ENCODE measurements at regions not wholly inside any gene's neighbourhood (a gene's known extent, or its start where the extent isn't known, plus 50 kb on each side); places are given as distances from the start of the nearest gene placed in this dataset.

DNA sequence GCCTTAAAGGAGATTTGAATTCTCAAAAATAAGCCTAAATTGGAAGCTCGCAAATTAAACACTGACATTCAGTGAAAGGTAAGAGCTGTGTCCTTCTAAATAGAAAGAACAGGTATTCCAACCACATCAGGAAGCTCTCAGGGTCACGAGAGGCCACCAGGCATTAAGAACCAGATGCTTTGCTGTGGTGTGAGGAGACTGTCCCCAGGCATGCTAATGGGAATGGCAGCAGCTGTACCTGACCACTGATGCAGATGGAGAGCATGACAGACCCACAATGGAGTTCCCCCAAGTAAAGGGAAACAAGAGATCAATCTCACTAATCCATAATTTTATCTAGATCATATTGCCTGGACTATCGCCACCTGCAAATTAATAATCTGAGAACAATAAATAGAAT lies 658.9 kb upstream of the NOX3 start:
- no peak overlapping the region for H3K27ac ChIP-seq
- H3K9me3 ChIP-seq, result no peaks in the 10 kb centered on the region
- H3K4me1 ChIP-seq, result no peaks in the 10 kb centered on the region
- H3K36me3 ChIP-seq, result no peaks in the 10 kb centered on the region
- intact Hi-C loops (cut with DNase I), result no loop called here
- H3K27me3 ChIP-seq, result no peaks in the 10 kb centered on the region
- ATAC-seq, result no peak
- no peak for DNase-seq
- 44% methylated on average over 3 of the region's 3 CpGs for WGBS (ENCODE audit: insufficient coverage, low coverage, low lambda C conversion rate, missing lambda C conversion rate)
- TF ChIP-seq, protein P1, sequence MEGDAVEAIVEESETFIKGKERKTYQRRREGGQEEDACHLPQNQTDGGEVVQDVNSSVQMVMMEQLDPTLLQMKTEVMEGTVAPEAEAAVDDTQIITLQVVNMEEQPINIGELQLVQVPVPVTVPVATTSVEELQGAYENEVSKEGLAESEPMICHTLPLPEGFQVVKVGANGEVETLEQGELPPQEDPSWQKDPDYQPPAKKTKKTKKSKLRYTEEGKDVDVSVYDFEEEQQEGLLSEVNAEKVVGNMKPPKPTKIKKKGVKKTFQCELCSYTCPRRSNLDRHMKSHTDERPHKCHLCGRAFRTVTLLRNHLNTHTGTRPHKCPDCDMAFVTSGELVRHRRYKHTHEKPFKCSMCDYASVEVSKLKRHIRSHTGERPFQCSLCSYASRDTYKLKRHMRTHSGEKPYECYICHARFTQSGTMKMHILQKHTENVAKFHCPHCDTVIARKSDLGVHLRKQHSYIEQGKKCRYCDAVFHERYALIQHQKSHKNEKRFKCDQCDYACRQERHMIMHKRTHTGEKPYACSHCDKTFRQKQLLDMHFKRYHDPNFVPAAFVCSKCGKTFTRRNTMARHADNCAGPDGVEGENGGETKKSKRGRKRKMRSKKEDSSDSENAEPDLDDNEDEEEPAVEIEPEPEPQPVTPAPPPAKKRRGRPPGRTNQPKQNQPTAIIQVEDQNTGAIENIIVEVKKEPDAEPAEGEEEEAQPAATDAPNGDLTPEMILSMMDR (IDR thresholded peaks at IDR 0.05), result no peak
- no peak for TF ChIP-seq POLR2A (IDR thresholded peaks at IDR 0.05)
- no peak overlapping the region for H3K4me3 ChIP-seq

DNA sequence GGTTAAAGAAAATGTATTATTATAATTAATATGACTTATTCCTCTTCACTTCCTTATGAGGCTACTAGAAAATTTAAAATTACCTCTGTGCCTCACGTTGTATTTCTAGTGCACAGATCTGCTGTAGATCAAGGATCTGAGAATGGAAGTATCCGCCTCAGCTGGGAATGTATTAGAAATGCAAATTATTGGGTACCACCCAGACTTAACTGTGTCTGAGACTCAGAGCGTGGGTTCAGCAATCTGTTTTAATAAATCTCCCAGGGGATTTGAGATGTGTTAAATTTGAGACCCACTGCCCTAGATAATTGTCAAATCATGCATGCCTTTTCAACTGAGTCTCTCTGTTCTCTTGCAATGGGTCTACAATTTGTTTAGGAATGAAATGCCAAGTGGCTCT lies 658.0 kb upstream of the NOX3 start:
- no peak for ATAC-seq
- whole genome bisulfite sequencing (ENCODE audit: insufficient coverage, low coverage, low lambda C conversion rate, missing lambda C conversion rate), result 41% methylated on average over 3 of the region's 3 CpGs

DNA sequence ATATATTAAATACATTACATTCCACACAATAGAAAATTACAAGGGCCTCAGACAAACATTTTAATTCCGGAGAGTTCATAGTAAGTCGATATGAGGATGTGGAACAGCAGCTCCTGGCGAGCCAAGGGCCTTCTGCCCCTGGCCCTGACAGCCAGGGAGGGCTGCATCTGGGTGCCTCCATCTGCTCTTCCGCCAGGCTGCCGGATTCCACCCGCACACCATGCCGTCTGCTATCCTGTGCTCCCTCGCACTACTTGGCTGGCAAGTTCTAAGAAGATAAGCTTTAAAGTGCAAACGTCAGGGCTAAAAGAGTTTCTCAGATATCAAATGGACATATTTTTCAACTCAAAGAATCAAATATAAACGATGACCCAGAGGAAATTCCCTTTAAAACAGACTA lies 656.3 kb upstream of the NOX3 start:
- Histone ChIP-seq H3K36me3 (no peaks in the 10 kb centered on the region), H3K9me3 (no peaks in the 10 kb centered on the region), H3K4me3 (no peak overlapping the region), H3K27ac (no peak overlapping the region), H3K4me1 (no peaks in the 10 kb centered on the region), H3K27me3 (no peaks in the 10 kb centered on the region)
- intact Hi-C loops (cut with DNase I), result no loop called here
- WGBS (ENCODE audit: insufficient coverage, low coverage, low lambda C conversion rate, missing lambda C conversion rate), result 58% methylated on average over 10 of the region's 10 CpGs
- no peak for ATAC-seq
- TF ChIP-seq, protein P1 (IDR thresholded peaks at IDR 0.05), result no peak
- TF ChIP-seq POLR2A (IDR thresholded peaks at IDR 0.05), result no peak
- no peak for DNase-seq

More for the DNA sequence above, 658.0 kb upstream of the NOX3 start:
- no peak for DNase-seq
- Histone ChIP-seq H3K27me3 (no peaks in the 10 kb centered on the region), H3K4me1 (no peaks in the 10 kb centered on the region), H3K9me3 (no peaks in the 10 kb centered on the region), H3K27ac (no peak overlapping the region), H3K4me3 (no peak overlapping the region), H3K36me3 (no peaks in the 10 kb centered on the region)
- TF ChIP-seq POLR2A (IDR thresholded peaks at IDR 0.05), result no peak
- TF ChIP-seq, protein P1 (IDR thresholded peaks at IDR 0.05), result no peak
- intact Hi-C loops (cut with DNase I), result no loop called here

DNA sequence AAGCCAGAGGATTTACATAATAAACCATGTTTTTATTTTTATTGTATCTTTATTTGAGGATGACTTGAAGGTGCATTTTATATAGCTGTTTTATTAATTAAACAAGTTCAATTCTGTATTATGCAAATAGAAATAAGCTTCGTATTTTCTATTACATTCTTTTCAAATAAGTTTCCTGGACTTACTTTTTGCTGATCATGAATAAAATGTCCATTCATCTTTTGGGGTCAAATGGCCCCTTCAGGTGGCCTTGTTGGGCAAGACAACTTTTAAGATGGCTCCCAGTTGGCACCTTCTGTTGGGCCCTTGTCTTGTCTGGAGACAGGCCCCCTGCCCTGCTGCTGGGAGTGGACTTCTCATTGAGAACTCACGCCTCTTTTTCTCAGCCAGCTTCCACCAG lies 654.6 kb upstream of the NOX3 start:
- no peaks in the 10 kb centered on the region for H3K36me3 ChIP-seq
- H3K27me3 ChIP-seq, result no peaks in the 10 kb centered on the region
- no peak overlapping the region for H3K27ac ChIP-seq
- no peak overlapping the region for H3K4me3 ChIP-seq
- no peaks in the 10 kb centered on the region for H3K4me1 ChIP-seq
- 28% methylated on average over 2 of the region's 2 CpGs for WGBS (ENCODE audit: insufficient coverage, low coverage, low lambda C conversion rate, missing lambda C conversion rate)
- no peaks in the 10 kb centered on the region for H3K9me3 ChIP-seq
- no peak for DNase-seq
- intact Hi-C loops (cut with DNase I), result no loop called here
- no peak for ATAC-seq
- TF ChIP-seq, protein P1 (IDR thresholded peaks at IDR 0.05), result no peak
- no peak for TF ChIP-seq POLR2A (IDR thresholded peaks at IDR 0.05)

DNA sequence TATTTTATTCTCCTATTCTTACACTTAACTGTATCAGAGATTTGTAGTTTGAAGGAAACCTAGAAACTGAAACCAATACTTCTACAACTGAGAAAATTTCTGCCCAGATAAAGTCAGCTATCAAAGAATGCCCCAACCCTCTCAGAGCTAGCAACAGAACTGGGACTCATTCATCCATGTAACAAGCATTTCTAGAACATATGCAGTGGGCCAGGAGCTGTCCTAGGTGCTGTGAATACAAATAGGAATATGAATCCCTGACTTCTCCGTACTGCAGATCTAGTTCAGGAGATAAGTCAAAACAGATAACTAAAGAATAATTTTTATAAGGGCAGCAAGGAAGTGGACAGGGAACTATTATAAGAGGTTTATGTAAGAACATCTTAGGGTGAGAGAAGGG lies 654.1 kb upstream of the NOX3 start:
- no peaks in the 10 kb centered on the region for H3K36me3 ChIP-seq
- no peaks in the 10 kb centered on the region for H3K27me3 ChIP-seq
- no peak overlapping the region for H3K4me3 ChIP-seq
- H3K27ac ChIP-seq, result no peak overlapping the region
- intact Hi-C loops (cut with DNase I), result no loop called here
- H3K4me1 ChIP-seq, result no peaks in the 10 kb centered on the region
- no peak for ATAC-seq
- no peaks in the 10 kb centered on the region for H3K9me3 ChIP-seq
- no peak for DNase-seq
- TF ChIP-seq, protein P1 (IDR thresholded peaks at IDR 0.05), result no peak
- no peak for TF ChIP-seq POLR2A (IDR thresholded peaks at IDR 0.05)
- WGBS (ENCODE audit: insufficient coverage, low coverage, low lambda C conversion rate, missing lambda C conversion rate), result 57% methylated on average over 1 of the region's 1 CpG
